ENCODE measurements at regions not wholly inside any gene's neighbourhood (a gene's known extent, or its start where the extent isn't known, plus 50 kb on each side); places are given as distances from the start of the nearest gene placed in this dataset.

DNA sequence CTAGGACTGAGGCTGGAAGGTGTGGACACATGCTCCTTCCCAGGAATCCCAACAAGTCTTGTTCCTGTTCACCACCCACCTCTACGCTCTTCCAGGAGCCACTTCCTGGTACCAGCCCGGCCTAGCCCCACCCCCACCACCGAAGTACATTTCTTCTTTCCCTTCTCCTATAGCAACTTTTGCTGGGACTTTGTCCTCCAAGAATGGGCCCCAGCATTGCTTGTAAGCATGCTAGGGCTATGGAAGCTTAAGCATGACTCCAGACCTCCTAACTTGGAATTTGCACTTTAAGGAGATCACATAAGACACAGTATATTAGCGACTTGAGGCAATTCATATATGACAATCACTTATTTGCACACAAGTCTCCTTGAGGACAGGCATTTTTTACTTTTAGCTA lies 462.0 kb upstream of the ARID1B start:
- TF ChIP-seq POLR2A (IDR thresholded peaks at IDR 0.05) = no peak
- TF ChIP-seq POLR2AphosphoS5 (IDR thresholded peaks at IDR 0.05) = no peak
- TF ChIP-seq, protein P1, sequence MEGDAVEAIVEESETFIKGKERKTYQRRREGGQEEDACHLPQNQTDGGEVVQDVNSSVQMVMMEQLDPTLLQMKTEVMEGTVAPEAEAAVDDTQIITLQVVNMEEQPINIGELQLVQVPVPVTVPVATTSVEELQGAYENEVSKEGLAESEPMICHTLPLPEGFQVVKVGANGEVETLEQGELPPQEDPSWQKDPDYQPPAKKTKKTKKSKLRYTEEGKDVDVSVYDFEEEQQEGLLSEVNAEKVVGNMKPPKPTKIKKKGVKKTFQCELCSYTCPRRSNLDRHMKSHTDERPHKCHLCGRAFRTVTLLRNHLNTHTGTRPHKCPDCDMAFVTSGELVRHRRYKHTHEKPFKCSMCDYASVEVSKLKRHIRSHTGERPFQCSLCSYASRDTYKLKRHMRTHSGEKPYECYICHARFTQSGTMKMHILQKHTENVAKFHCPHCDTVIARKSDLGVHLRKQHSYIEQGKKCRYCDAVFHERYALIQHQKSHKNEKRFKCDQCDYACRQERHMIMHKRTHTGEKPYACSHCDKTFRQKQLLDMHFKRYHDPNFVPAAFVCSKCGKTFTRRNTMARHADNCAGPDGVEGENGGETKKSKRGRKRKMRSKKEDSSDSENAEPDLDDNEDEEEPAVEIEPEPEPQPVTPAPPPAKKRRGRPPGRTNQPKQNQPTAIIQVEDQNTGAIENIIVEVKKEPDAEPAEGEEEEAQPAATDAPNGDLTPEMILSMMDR (IDR thresholded peaks at IDR 0.05) = no peak

All from prostate gland (tissue), 2 donors.